Activated naive CD4-positive, alpha-beta T cell treated with anti-CD3 and anti-CD28 coated beads, Interleukin-2, amount 50 U/mL, for 16 hours (primary cell): ENCODE measurements at regions not wholly inside any gene's neighbourhood (a gene's known extent, or its start where the extent isn't known, plus 50 kb on each side); places are given as distances from the start of the nearest gene placed in this dataset.

Experiments used
- DNase-seq: peaks from one replicate; pipeline ENCODE4 v3.0.0-alpha.2; 2020

DNA sequence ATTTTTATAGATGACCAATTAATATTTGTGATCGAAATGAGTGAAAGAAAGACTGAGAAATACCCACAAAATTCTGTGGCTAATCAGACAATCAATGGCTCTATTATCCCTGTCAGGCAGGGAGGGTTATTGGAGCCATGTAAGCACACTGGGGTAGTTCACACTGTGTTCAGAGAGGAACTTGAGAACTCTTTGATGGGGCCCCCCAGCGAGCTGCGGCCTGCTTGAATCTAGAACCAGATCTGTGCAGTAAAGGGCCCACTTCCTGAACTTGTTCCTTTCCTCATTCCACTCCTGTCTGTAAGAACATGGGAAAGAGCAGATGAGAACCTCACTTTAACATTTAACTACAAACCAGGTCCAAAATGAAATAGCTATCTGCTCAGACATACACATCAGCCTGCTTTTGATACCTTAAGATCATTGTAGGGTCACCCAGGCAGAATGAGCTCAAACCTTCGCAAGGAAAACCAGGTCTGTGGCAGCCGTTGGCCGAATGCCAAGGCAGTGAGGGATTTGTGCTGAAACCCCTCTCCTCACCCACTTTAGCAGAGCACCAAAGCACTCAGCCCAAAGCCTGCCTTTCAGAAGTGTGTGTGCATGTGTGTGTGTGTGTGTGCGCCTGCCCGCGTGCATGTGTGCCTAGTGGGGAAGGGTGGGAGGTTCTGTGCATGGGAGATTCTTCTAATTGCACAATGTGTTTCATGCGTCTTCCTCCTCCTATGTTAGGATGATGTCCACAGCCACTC lies 365.6 kb upstream of the MGMT start:
- DNase-seq: no peak

DNA sequence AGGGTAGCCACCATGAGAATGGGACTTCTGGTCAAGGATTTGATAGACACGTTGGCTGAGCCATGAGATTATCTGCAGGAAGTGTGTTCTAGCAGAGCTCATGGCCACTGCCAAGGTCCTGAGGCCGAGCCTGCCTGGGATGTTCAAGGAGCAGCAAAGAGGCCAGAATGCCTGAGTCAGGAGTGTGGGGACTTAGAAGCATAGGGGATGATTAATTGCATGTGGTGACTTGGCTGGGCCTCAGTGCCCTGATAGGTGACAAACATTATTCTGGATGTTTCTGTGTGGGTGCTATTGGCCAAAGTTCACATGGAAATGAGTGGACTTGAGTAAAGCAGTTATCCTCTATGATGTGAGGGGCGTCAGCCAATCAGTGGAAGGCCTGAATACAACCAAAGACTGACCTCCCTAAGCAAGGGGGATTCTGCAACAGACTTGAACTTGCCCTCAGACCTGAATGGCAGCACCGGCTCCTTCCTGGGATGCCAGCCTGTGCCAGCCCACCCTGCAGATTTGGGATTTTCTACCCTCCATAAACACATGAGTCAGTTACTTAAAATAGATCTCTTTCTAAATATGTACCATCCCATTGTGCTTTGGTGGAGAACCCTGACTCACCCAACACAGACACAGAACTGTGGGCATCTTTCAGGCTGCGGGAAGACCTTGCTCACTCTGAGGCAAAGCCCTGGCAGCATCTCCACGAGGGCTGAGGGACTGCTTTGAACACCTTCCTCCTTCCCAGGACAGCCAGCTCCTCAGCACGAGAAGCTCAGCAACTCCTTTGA lies 363.9 kb upstream of the MGMT start:
- no peak for DNase-seq

DNA sequence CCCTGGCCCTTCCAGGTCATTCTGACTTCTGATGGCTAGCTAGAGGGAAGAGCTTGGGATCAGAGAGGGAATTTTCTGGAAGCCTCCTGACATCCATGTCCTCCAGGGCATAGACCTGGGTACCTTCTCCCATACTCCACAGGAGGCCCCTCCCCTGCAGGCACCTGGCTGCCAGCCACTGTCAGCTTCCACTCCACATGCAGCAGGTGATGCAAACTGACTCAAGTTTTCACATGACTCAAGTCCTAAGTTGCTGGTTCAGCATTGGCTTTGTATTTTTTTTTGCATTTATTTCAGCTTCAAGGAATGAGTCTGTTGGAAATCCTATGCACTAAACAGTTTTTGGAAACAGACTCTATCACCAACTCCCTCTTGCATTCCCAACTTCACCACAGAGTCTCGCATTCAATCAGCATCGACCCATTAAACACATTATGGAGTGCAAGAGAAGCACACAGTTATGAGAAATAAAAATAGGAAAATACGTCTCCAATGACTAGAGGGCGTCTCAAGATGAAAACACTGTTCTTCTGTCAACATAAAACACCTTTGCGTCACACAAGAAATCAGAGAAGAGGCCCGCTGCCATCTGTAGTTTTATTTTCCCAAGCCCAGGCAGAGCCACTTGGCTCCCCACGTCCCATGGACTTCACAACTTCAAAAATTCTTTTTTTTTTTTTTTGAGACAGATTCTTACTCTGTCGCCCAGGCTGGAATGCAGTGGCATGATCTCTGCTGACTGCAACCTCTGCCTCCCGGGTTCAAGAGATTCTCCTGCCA lies 362.6 kb upstream of the MGMT start:
- DNase-seq: no peak

DNA sequence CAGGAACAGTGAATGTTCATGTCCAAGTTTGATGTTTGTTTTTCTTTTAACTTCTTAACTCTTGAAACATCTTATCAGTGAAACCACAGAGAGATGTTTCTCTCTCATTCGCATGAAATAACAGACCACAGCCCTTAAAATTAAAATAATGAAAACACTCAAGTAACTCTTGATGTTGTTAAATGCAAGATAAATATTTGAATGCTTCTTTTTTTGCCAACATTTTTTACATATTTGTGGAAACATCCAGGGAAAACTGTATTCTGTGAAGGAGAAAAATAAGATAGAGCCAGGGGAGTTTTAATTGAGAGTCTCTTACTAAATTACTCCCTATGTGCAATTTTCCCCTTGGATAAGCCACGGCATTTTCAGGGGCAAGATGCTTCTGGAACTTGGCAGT lies 361.8 kb upstream of the MGMT start:
- DNase-seq: no peak

DNA sequence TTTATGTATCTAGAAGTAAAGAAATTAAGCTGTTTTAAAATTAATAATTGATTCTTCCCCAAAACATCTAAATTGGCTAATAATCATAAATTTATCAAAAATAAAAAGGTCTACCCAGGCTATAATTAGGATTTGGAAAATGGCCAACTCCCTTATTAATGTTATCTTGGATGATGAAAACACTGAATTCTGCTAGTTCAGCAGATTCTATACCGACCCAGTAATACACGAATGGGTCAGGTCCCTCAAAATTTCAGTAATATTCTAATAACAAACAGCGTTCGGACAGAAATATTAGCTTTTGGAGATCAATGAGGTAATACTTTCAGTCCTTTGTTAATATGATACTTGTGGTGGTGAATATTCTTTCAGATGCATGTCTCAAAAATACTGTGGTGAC lies 360.7 kb upstream of the MGMT start:
- DNase-seq: no peak

DNA sequence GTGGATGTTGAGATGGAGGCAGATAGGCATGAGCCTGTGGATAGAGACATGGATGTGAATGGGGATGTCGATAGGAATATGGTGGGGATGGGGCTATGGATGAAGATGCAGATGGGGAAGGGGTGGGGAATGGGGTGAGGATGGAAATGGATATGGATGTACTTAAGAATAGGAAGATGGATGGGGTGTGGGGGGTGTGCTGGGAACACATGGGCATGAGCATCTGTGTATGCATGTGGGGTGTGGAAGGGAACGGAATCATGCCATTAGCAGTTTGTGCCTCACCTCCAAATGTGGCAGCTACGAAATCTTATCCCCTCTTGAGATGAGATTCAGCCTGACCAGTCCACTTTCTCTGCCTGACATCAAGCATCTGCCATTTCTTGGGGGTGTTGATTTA lies 359.5 kb upstream of the MGMT start:
- no peak for DNase-seq

DNA sequence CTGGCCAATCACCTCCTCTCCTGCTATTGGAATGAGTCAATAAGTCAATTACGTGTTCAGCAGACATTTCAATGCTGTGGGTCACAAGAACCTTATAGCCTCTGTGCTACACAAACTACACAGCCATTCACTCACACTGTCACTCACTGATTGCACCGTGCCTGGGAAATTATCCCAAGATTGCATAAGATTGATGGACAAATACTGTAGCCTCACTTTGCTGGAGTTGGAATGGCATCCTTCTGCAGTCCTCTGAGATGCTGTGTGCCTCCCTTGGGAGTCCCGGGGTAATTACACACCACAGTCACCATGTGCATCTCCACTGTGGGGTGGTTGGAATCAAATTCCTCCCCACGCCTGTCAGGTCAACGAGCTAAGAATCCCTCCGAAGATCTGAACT lies 358.7 kb upstream of the MGMT start:
- DNase-seq: no peak

DNA sequence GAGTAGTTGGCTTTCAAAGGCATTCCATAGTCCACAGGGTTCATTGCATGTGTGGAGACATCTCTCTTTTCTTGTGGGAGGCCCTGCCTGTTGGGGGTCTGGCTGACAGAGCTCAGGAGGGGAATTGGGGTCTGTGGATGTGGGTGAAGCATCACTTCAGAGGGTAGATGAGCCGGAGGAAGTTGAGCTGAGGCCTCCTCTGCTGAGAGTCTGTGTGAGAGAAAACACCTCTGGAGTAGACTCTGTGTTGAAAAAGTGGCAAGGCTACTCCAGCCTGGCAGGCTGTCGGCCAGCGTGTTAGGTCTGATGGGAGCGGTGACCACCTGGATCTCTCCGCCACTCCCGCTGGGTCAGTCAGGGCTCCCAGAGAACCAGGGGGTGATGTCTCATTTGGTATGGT lies 358.0 kb upstream of the MGMT start:
- DNase-seq: no peak

DNA sequence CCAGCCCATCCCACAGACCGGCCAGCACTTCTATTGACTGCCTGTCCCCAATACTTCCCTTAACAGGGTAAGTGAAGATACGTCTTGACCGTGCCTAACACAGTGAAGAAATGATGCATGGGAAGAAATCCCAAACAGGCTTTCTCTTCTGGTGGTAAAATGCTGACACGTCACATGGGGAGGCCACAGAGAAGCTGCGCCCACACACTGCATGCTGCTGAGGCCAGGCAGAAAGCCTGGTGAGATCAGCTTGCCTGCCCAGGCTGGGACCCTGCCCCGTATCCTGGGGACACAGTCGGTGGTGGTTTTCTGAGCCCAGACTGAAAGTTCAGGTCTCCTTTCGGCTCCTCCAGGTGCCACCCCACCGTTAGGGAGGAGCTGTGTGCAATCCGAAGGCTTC lies 356.3 kb upstream of the MGMT start:
- DNase-seq: no peak

DNA sequence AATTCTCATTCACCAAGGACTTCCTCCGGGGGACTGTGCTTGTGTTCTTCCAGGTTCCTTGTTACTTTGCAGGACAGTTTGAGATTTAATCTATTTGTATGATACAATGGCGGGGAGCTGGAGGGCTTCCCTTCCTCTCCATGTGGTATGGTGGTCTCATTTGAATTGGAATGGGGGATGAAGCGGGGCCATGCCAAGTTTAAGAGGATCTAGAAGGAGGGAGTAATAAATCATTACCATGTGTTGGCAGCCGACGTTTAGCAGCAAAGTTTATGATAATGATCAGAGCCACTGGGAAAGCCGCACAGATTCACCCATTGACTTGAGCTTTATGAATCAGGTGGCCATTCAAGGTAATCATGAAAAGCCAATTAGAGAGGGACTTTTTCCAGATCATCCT lies 355.1 kb upstream of the MGMT start:
- DNase-seq: no peak

DNA sequence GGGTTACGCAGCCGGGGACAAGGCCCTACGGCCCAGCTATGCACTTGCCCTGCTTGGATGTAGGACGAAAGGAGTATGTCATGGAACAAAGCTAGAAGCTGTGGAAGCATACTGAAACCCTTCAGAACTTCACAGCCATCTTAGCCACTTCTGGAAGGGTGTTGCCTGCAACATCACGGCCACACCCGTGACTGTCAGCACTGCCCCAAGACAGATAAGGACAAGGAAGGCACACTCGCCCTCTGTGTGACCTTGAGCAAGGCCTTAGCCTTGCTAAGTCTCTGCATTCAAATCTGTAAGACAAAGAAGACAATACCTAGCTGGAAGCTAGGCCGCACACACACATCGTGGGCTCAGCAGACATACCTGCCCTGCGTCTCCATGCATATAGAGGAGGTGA lies 352.5 kb upstream of the MGMT start:
- no peak for DNase-seq

DNA sequence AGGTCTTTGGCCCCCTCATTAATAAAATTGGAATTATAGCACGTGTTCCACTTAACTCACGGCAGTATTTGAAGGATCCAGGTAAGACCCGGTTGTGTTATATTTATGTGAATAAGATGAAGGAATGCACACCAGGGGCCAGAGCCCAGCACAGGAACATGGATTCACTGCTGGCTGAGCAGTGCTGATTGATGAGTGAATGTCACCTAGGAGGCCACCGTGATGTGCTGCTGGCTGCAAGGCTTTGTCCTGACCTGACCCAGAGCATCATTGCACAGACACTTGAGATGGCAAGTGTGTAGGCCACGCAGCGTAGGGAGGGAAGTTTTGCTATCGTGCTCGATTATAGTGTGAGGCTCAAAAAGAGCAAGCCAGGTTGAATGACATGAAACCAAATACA lies 350.7 kb upstream of the MGMT start:
- DNase-seq: no peak

DNA sequence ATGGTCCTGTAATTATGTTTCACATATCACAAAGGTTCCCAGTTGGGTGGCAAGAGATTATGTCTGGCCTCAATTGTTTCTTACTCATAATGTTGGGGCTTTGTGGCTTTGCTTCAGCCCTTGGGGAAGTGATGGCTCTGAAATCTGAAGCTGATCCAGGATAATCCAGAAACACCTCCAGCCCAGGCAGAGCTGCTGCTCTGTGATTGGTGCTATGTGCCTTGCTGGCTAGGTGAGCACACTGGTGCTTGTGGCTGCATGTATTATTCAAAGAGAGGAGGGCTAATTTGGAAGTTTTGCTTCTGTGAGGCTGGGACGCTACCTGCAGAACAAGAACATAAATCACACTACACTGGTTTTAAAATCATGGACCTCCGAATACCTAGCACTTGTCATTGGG lies 346.6 kb upstream of the MGMT start:
- DNase-seq: no peak

DNA sequence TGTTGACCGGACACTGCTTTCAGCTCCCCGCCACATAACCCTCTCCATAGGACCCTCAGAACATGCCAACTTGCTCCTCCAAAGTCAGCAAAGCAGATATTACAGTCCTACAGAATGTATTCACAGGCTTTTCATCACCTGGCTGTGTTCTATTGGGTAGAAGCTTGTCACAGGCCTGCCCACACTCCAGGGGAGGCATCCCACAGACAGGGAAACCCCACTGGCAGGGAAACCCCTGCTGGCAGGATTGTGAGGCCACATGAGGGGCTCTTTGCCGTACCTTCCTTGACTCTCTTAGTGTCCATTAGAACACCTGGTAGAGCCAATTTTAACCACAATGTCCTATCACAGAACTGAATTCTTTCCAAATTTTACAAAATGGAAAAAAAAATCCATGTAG lies 344.2 kb upstream of the MGMT start:
- DNase-seq: no peak

DNA sequence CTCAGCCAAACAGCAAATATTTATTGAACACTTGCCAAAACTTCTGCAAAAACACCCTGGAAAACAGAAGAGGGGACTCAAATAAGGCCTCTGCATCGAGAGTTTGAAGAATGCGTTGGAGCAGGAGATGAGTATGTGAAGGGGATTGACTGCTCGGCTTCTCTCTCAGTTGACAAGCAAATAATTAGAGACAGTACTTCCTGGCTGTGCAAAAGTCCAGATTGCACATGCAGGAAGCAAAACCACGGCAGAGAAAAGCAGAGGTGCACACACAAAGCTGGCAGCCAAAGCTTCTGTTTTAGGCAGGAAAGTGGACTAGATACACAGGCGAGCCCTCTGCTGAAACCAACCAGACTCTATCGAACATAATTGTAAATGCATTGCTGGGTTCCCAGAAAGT lies 343.6 kb upstream of the MGMT start:
- no peak for DNase-seq

DNA sequence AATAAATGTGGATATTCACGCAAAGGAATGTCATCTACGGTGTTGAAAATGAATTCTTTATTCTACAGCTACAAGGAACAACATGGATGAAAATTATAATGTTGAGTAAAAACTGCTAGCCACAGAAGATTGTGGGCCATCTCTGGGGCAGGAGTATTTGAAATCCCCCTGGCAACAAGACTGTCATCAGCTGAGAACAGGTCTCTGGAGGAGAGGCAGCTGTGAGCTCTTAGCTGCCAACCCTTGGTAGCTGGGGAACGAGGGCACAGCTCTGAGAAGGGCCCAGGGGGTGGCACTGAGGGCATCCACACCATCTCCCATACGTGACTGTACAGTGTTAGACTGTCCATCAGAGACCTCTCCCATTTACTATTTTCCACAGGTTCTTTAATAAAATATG lies 340.1 kb upstream of the MGMT start:
- no peak for DNase-seq

DNA sequence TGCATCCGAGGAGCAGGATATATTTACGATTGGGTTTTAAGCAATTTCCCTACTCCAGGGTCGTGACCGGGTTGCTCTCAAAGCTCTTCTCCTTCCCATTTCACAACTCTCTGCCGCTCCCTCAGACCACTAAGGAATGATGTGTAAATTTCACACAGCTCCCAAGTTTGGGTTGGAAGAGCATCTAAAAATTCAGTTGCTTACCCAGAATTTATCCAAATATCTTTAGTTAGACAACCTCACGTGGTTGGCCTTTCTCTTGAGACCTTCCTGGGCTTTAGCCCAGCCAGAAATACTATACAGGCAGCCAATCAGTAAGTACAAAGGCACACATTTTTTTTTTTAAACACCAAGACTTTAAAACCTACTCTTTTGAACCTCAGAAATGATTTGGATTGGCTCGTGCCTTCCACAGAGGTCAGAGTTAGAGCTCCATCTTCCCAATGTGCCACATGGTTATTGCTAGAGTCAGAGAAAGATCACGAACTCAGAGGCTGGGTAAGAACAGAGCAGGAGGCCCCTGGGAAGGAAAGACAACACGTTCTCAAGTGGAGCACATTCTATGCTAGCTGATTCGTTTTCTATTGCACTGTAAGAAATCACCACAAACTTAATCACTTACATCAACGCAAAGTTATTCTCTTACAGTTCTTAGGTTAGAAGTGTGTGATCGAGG lies 335.4 kb upstream of the MGMT start:
- no peak for DNase-seq

DNA sequence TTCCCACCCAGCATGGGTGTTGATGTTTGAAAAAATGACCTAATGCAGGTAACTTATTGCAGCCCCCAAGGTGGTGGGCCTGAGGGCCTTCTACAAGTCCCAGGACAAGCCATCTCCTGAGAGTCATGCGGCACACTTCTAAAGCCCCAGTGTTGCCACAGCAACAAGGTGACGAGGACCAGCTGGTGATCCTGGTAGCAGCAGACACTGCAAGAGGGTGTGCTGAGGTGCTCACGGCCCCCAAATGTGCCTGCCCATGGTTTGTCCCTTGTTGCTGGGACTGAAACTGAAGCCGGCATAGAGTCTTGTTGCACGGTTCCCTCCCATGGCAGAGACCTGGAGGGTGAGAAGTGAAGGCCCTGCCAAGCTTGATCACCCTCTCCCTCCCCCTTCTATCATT lies 333.2 kb upstream of the MGMT start:
- DNase-seq: no peak

DNA sequence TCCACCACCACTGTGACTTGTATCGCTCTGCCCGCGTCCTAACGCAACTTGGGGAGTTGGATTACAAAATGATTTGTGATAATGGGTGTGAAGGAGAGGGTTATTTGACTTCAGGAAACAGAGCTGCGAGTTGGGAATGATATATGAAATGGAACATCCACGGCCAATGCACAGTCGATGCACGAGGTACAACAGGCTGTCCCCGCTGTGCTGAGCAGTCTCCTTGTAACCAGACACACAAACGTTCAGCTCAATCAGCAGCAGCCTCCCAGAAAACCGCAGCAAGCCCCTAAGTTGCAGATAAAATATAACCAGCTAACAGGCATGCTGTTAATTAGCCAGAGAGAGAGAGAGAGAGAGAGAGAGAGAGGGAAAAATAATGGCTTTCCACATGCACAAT lies 332.7 kb upstream of the MGMT start:
- DNase-seq: no peak

DNA sequence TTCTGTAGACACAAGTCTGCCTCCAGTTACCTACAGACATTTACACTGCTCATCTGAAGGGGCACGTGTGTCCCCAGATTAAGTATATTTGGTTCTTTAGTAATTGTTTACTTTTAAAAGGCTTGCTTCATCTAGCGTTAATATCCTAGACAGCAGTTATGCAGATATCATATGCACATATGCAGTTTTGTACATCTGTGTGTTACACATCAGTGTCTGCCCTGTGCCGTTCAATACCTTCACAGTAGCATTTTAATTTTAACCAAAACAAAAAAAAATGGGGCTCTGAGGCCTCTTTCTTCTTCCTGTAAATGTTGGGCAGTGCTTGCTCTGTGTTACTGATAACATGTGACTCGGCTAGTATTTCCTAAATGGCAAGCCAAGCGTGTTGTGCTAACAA lies 331.4 kb upstream of the MGMT start:
- DNase-seq: no peak

DNA sequence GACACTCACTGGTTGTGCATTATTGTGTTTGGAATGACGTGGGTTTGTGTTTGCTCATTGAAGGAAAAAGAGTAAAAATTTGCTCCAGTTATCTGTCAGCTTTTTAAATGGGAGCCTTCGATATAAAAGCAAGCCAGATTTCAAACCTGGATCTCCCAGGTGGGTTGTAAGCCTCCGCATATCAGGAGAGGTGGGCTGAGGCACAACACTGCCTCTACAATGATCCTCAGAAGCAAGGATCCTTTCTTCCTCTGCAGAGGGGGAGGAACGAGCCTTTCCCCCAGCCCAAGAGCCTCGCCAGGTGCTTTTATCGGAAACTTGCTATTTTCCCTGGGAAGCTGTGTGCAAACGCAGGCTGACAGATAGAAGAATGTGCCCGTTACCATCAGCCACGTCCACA lies 331.0 kb upstream of the MGMT start:
- no peak for DNase-seq

DNA sequence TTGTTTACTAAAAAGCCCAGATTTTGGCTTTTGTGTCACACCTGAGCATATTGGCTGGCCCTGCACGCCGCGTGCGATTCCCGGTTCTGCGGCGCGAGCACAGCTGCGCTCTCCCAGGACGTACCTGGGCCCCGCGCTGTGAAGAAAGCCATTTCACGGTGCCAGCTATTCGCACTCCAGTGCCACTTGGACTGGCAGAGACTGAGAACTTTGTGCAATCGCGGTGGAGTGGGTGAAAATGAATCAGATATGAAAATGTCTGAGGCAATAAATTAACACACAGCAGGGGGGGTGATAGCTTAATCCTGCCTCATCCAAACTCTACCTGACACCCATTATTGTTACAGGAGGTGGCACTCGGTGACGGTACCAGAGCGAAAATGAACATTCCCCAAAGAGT lies 330.1 kb upstream of the MGMT start:
- DNase-seq: no peak
